ENCODE measurements at regions not wholly inside any gene's neighbourhood (a gene's known extent, or its start where the extent isn't known, plus 50 kb on each side); places are given as distances from the start of the nearest gene placed in this dataset.

DNA sequence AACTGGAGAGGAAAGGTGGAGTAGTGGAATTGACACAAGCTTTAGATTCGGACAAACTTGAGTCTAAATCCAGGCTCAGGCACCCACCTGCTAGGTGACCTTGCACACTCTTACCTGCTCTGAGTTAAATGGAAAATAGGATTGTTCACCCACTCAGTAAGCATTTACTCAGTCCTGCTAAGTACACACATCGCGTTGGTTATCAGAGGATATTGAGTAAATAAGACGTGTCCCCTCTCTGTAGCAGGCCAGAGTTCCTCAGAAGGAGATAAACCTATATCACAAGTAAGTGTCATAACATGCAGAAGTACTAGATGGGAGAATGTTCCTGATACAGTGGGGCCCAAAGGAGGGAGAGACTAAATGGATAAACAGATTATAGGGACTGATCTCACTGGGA, 117.7 kb downstream of the SMIM20 start:
- Histone ChIP-seq H3K36me3 (ENCODE audit: control insufficient read depth in 4 of 4, insufficient read depth in 3 of 4, low read depth in 1 of 4, low read length in 3 of 4) (no peaks in the 10 kb centered on the region), H3K4me3 (ENCODE audit: low read depth in 1 of 3, low read length in 3 of 3) (no peak overlapping the region), H3K9ac (ENCODE audit: low read depth in 1 of 2, low read length in 2 of 2) (no peak overlapping the region), H3K9me3 (ENCODE audit: control insufficient read depth in 4 of 4, low read length in 3 of 4) (no peaks in the 10 kb centered on the region), H3K27ac (ENCODE audit: low read depth in 1 of 2, low read length in 2 of 2) (no peak overlapping the region), H3K4me1 (ENCODE audit: control insufficient read depth in 4 of 4, insufficient read depth in 4 of 4, low read length in 3 of 4) (no peaks in the 10 kb centered on the region), H3K27me3 (ENCODE audit: control insufficient read depth in 4 of 4, insufficient read depth in 4 of 4, low read length in 3 of 4) (peaks cover 0 to 5% (median 0%) of the 10 kb centered on the region in 4 donors)
- TF ChIP-seq JUND (IDR thresholded peaks at IDR 0.05) (no peak), HNF4G (IDR thresholded peaks at IDR 0.05) (no peak), EGR1 (IDR thresholded peaks at IDR 0.05; ENCODE audit: low read depth in 2 of 2) (no peak), NR2F2 (IDR thresholded peaks at IDR 0.05) (no peak), FOXA2 (IDR thresholded peaks at IDR 0.05) (no peak)
- WGBS = 67% methylated on average over 4 of the region's 4 CpGs
- no peak for DNase-seq (ENCODE audit: low spot score)

DNA sequence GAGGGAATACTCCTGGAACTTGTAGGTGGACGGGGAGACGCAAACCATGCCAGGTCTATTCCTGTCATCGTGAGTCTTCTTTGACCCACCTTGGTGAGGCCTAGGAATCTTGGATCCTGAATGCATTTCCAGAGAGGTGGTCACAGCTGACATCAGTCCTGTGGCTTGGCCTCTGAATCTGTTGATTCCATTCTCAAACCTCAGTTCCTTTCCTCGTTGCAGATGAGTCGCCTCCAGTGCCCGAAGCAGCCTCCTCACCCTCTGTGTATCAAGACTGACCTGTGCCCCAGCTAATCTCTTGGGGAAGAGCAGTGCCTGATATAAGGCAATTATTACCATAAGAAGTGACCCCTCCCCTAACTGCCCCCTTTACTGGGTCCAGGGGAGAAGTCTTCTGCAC, 118.1 kb downstream of the SMIM20 start:
- Histone ChIP-seq H3K27ac (ENCODE audit: low read depth in 1 of 2, low read length in 2 of 2) (no peak overlapping the region), H3K4me1 (ENCODE audit: control insufficient read depth in 4 of 4, insufficient read depth in 4 of 4, low read length in 3 of 4) (no peaks in the 10 kb centered on the region), H3K9me3 (ENCODE audit: control insufficient read depth in 4 of 4, low read length in 3 of 4) (no peaks in the 10 kb centered on the region), H3K27me3 (ENCODE audit: control insufficient read depth in 4 of 4, insufficient read depth in 4 of 4, low read length in 3 of 4) (peaks cover 0 to 5% (median 0%) of the 10 kb centered on the region in 4 donors), H3K36me3 (ENCODE audit: control insufficient read depth in 4 of 4, insufficient read depth in 3 of 4, low read depth in 1 of 4, low read length in 3 of 4) (no peaks in the 10 kb centered on the region), H3K9ac (ENCODE audit: low read depth in 1 of 2, low read length in 2 of 2) (no peak overlapping the region), H3K4me3 (ENCODE audit: low read depth in 1 of 3, low read length in 3 of 3) (no peak overlapping the region)
- TF ChIP-seq, protein P1, sequence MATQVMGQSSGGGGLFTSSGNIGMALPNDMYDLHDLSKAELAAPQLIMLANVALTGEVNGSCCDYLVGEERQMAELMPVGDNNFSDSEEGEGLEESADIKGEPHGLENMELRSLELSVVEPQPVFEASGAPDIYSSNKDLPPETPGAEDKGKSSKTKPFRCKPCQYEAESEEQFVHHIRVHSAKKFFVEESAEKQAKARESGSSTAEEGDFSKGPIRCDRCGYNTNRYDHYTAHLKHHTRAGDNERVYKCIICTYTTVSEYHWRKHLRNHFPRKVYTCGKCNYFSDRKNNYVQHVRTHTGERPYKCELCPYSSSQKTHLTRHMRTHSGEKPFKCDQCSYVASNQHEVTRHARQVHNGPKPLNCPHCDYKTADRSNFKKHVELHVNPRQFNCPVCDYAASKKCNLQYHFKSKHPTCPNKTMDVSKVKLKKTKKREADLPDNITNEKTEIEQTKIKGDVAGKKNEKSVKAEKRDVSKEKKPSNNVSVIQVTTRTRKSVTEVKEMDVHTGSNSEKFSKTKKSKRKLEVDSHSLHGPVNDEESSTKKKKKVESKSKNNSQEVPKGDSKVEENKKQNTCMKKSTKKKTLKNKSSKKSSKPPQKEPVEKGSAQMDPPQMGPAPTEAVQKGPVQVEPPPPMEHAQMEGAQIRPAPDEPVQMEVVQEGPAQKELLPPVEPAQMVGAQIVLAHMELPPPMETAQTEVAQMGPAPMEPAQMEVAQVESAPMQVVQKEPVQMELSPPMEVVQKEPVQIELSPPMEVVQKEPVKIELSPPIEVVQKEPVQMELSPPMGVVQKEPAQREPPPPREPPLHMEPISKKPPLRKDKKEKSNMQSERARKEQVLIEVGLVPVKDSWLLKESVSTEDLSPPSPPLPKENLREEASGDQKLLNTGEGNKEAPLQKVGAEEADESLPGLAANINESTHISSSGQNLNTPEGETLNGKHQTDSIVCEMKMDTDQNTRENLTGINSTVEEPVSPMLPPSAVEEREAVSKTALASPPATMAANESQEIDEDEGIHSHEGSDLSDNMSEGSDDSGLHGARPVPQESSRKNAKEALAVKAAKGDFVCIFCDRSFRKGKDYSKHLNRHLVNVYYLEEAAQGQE (IDR thresholded peaks at IDR 0.05) = no peak
- TF ChIP-seq NR2F2 (IDR thresholded peaks at IDR 0.05) = no peak
- TF ChIP-seq, protein P2, sequence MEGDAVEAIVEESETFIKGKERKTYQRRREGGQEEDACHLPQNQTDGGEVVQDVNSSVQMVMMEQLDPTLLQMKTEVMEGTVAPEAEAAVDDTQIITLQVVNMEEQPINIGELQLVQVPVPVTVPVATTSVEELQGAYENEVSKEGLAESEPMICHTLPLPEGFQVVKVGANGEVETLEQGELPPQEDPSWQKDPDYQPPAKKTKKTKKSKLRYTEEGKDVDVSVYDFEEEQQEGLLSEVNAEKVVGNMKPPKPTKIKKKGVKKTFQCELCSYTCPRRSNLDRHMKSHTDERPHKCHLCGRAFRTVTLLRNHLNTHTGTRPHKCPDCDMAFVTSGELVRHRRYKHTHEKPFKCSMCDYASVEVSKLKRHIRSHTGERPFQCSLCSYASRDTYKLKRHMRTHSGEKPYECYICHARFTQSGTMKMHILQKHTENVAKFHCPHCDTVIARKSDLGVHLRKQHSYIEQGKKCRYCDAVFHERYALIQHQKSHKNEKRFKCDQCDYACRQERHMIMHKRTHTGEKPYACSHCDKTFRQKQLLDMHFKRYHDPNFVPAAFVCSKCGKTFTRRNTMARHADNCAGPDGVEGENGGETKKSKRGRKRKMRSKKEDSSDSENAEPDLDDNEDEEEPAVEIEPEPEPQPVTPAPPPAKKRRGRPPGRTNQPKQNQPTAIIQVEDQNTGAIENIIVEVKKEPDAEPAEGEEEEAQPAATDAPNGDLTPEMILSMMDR (IDR thresholded peaks at IDR 0.05; ENCODE audit: low read depth, low read length, missing input control) = no peak
- no peak for TF ChIP-seq RAD21 (IDR thresholded peaks at IDR 0.05)
- TF ChIP-seq JUND (IDR thresholded peaks at IDR 0.05) = no peak
- no peak for TF ChIP-seq FOXA2 (IDR thresholded peaks at IDR 0.05)
- TF ChIP-seq, protein P3, sequence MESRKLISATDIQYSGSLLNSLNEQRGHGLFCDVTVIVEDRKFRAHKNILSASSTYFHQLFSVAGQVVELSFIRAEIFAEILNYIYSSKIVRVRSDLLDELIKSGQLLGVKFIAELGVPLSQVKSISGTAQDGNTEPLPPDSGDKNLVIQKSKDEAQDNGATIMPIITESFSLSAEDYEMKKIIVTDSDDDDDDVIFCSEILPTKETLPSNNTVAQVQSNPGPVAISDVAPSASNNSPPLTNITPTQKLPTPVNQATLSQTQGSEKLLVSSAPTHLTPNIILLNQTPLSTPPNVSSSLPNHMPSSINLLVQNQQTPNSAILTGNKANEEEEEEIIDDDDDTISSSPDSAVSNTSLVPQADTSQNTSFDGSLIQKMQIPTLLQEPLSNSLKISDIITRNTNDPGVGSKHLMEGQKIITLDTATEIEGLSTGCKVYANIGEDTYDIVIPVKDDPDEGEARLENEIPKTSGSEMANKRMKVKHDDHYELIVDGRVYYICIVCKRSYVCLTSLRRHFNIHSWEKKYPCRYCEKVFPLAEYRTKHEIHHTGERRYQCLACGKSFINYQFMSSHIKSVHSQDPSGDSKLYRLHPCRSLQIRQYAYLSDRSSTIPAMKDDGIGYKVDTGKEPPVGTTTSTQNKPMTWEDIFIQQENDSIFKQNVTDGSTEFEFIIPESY (IDR thresholded peaks at IDR 0.05) = no peak
- TF ChIP-seq FOXA1 (IDR thresholded peaks at IDR 0.05) = no peak
- no peak for TF ChIP-seq EGR1 (IDR thresholded peaks at IDR 0.05; ENCODE audit: low read depth in 2 of 2)
- TF ChIP-seq YY1 (IDR thresholded peaks at IDR 0.05) = no peak
- no peak for DNase-seq (ENCODE audit: low spot score)
- 91% methylated on average over 6 of the region's 6 CpGs for WGBS

Measured in liver (tissue), 8 donors.